ENCODE measurements at regions not wholly inside any gene's neighbourhood (a gene's known extent, or its start where the extent isn't known, plus 50 kb on each side); places are given as distances from the start of the nearest gene placed in this dataset.

GRCh38 chr11:92489826-92490399 is 265.3 kb downstream of the FAT3 start:
- DNase-seq, result no peak

- no peak for DNase-seq
Observed at GRCh38 chr11:92492372-92492771, 267.8 kb downstream of the FAT3 start.

- no peak for DNase-seq
Observed at GRCh38 chr11:92495107-92495793, 270.6 kb downstream of the FAT3 start.

- DNase-seq, result no peak
Observed at GRCh38 chr11:92500453-92500852, 275.8 kb downstream of the FAT3 start.

GRCh38 chr11:92501066-92501739 is 276.6 kb downstream of the FAT3 start:
- no peak for DNase-seq

- DNase-seq, result no peak
Observed at GRCh38 chr11:92504004-92504403, 279.4 kb downstream of the FAT3 start.

GRCh38 chr11:92504534-92504933 is 279.9 kb downstream of the FAT3 start:
- no peak for DNase-seq

GRCh38 chr11:92505689-92506088 is 281.1 kb downstream of the FAT3 start:
- no peak for DNase-seq

GRCh38 chr11:92506809-92507336 is 282.3 kb downstream of the FAT3 start:
- DNase-seq, result no peak

GRCh38 chr11:92510591-92510990 is 286.0 kb downstream of the FAT3 start:
- DNase-seq, result no peak

GRCh38 chr11:92511522-92512203 is 287.0 kb downstream of the FAT3 start:
- DNase-seq, result no peak

GRCh38 chr11:92512204-92512569 is 287.6 kb downstream of the FAT3 start:
- no peak for DNase-seq

- DNase-seq, result no peak
Observed at GRCh38 chr11:92523611-92524010, 299.0 kb downstream of the FAT3 start.

- no peak for DNase-seq
Observed at GRCh38 chr11:92524542-92524941, 299.9 kb downstream of the FAT3 start.

GRCh38 chr11:92527467-92527866 is 302.8 kb downstream of the FAT3 start:
- DNase-seq, result no peak

GRCh38 chr11:92528001-92528400 is 303.4 kb downstream of the FAT3 start:
- no peak for DNase-seq

- no peak for DNase-seq
Observed at GRCh38 chr11:92531065-92531739, 306.6 kb downstream of the FAT3 start.

GRCh38 chr11:92533657-92534335 is 309.2 kb downstream of the FAT3 start:
- no peak for DNase-seq

GRCh38 chr11:92536883-92537282 is 312.3 kb downstream of the FAT3 start:
- peak; percentile 39 for DNase-seq

- DNase-seq, result no peak
Observed at GRCh38 chr11:92540096-92540495, 315.5 kb downstream of the FAT3 start.

- DNase-seq, result no peak
Observed at GRCh38 chr11:92545906-92546471, 321.4 kb downstream of the FAT3 start.

GRCh38 chr11:92546603-92547002 is 322.0 kb downstream of the FAT3 start:
- DNase-seq, result no peak

Measured in NCI-H1417 treated with DMSO at 0.1 percent for 48 hours (cell line).